ENCODE measurements at regions not wholly inside any gene's neighbourhood (a gene's known extent, or its start where the extent isn't known, plus 50 kb on each side); places are given as distances from the start of the nearest gene placed in this dataset.
"Not testable (repeated sequence)": the region's sequence is repeated elsewhere in the genome, so short reads cannot be mapped to it uniquely, and the experiment has no call there.

DNA sequence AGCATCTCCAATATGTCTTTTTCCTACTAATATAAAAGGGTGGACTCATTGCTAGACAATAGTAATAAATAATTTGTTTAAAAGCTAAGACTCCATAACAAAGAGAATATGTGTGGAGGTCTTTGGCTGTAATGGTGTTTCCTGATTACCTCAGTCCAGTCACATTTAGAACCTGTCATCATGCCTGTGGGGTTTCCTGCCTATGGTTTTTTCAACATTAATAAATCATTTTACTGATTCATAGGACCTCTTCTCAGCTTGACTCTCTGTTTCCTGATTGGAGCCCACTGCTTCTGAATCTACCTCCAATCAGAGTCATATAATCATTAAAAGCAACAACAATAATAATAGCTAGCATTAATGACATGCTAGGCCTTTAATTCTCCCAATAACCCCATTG lies 52.4 kb upstream of the GNAI1 start:
- no peak for DNase-seq (ENCODE audit: low read depth)

GRCh38 chr7:80078886-80079285 lies 55.7 kb upstream of the GNAI1 start:
- no peak for DNase-seq (ENCODE audit: low read depth)

GRCh38 chr7:80078159-80078731 lies 56.4 kb upstream of the GNAI1 start:
- peak; percentile 5 for DNase-seq (ENCODE audit: low read depth)

- DNase-seq (ENCODE audit: low read depth): no peak
Measured at GRCh38 chr7:80070391-80070790, 64.2 kb upstream of the GNAI1 start.

DNA sequence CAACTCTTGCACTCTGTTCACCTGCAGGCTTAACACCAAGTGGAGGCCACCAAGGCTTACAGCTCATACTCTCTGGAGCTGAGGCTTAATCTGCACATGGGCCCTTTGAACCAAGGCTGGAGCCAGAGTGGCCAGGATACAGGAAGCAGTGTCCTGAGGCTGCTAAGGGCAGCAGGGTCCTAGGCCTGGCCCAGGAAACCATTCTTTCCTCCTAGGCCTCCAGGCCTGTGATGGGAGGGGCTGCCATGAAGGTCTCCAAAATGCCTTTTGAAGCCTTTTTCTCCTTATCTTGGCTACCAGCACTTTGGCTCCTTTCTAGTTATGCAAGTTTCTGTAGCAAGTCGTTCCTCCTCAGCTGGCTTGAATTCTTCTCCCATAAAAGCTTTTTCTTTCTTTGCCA lies 68.0 kb upstream of the GNAI1 start:
- DNase-seq (ENCODE audit: low read depth): no peak

DNA sequence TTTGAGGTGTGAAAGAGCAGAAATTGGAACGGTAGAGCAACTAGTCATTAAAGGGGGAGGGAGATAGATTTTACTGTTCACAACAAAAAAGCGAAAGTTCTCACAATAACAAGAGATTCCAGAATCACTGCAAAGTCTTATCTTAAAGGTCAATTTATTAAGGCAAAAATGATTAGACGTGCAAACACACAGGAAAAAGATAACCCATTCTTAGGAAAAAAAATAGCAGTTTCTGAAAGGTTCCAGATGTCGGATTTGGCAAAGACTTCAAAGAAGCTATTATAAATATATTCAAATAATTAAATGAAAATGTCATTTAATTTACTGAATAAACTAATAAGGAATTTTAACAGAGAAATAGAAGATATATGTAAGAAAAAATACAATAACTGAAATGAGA lies 70.8 kb upstream of the GNAI1 start:
- DNase-seq (ENCODE audit: low read depth): no peak

GRCh38 chr7:80060218-80060806 lies 74.3 kb upstream of the GNAI1 start:
- no peak for DNase-seq (ENCODE audit: low read depth)

DNA sequence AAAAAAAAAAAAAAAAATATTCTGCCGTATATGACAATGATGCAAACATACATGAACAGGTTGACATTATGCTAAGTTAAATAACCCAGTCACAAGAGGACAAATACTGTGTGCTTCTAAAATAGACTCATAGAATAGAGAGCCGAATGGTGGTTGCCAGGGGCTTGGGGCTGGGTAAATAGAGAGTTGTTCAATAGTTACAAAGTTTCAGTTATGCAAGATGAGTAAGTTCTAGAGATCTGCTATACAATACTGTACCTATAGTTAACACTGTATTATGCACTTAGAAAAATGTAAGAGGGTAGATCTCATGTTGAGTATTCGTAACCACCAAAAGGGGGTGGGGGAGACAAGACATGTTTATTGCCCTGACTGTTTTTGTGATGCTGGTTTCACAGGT lies 77.1 kb upstream of the GNAI1 start:
- no peak for DNase-seq (ENCODE audit: low read depth)

- DNase-seq (ENCODE audit: low read depth): no peak
Measured at GRCh38 chr7:80054356-80054755, 80.3 kb upstream of the GNAI1 start.

DNA sequence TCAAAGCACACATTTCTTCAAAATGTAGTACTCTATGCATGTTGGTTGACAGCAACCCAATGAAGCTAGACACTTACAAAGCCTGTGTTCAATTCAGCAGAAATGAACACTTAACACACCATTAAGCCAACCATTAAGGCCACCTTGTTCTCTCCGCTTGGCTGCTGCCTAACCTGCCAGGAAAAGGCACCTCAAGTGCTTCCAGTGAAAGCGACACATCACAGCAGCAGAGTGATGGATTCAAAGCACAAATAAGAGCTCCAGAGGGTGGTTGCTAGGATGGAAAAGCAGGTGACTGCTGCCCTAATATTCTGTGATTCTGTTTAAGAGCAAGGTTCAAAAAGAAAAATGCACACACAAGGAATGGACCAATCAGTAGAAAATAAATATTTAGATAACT lies 81.5 kb upstream of the GNAI1 start:
- DNase-seq (ENCODE audit: low read depth): no peak

DNA sequence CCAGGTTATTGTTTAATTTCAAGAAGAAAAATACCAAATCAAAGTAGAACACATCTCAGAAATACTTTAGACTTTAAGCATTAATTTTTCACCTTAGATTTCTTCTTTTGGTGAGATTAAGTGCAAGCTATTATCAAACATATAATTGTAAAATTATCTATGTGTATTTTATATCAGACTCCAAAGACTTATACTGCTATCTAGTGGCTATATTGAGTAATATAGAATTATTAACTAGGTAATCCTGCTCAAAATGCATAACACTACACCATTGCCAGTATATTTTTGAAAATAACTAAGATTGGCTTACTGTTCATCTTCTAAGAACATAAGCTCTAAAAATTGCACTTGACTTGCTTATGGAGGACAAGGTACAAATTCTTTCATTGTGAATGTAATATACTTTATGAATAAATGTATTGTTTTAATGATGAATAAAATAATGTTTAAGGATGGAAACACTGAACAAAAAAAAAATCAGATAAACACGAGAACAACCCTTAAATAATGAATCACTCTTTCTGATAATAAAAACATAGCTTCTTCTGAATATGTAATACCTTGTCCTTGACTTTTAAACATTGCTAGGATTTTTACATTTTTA lies 86.7 kb upstream of the GNAI1 start:
- DNase-seq (ENCODE audit: low read depth): no peak

- DNase-seq (ENCODE audit: low read depth): no peak
Measured at GRCh38 chr7:80047032-80047431, 87.6 kb upstream of the GNAI1 start.

GRCh38 chr7:80044796-80045195 lies 89.8 kb upstream of the GNAI1 start:
- DNase-seq (ENCODE audit: low read depth): no peak

GRCh38 chr7:80040752-80041151 lies 93.9 kb upstream of the GNAI1 start:
- no peak for DNase-seq (ENCODE audit: low read depth)

- no peak for DNase-seq (ENCODE audit: low read depth)
Measured at GRCh38 chr7:80040335-80040734, 94.3 kb upstream of the GNAI1 start.

DNA sequence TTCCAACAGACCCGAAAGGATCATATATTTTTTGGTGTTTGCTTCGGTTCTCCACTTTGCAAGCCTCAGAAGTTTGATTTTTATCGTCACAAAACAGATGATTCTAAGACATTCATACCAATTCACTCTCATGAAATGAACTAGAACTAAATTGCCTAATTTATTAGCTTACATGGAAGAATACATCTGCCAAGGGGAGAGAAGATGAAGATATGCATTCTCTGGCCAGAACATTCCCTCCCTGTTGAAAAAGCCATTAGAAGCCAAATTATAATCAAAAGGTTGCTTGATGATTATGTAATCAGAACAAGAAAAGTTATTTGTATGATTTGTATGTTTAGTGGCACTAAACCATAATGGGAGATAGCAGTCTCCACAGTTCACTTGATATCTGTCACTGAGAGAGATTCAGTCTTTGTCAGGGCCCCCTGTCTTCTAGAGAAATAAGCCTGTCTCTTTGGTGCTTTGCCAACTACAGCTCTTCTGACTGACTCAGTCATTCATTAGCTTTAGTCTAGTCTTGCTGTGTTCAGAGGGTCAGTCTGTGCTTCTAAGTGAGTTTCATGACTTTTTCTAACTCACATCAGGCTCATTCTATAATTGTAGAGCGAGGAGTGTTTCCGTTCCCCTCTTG lies 95.3 kb upstream of the GNAI1 start:
- DNase-seq (ENCODE audit: low read depth): no peak

GRCh38 chr7:80037689-80038088 lies 96.9 kb upstream of the GNAI1 start:
- DNase-seq (ENCODE audit: low read depth): no peak

DNA sequence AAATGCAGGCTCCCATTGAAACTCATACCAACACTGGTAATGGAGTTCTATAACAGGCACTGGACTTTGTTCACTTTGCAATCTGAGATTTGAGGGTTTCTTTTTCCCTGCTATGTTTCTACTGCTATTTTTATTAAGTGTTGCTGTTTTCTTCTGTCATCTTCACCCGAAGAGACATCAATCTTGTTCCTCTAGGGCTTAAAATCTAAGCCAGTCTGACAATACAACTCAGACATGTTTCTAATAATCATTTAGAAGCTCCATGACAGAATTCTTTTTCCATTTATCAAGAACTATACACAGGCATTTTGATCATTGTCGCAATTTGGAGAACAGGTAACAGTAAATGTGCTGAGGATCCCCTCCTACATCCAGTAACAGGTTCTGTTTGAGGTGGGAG lies 98.5 kb upstream of the GNAI1 start:
- no peak for DNase-seq (ENCODE audit: low read depth)

DNA sequence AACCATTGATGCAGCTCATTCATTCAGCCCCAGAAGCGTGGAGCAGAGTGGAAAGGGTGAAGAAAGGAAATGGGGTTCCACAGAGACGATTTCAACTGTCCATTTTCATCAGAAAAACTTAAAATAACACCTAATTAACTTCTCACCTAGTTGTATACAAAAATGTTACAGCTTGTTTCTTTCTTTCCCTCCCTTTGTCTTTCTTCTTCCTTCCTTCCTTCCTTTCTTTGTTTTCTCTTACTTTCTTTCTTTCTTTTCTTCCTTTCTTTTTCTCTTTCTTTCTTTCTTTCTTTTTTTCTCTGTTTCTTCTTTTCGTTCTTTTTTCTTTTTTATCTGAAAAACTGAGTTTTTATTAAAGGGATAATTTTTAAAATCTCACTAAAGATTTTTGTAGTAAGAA lies 105.9 kb upstream of the GNAI1 start:
- no peak for DNase-seq (ENCODE audit: low read depth)

DNA sequence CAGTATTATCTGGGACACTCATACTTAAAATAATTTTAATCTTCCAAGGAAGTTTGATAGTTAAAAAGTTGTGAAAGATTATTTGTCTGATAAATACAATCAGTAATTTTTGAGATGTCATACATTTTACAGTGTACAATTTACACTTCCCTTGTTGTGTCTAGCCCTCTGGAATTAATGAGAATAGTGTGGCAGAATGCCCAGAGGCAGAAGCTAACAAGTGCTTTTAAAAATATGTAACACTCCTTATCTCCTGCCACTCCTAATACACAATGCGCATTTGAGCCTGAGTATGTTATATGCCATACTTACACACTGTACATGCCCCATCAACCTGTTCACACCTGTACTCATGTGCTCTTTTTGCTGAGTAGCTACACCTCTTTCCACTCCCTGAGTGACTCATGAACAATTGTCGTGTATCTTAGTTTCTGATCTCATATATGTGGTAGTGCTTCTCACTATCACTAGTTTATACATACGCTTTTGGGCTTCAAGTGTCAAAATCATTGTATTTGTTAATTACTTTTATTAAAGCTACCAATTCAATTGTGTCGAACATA lies 106.9 kb upstream of the GNAI1 start:
- DNase-seq (ENCODE audit: low read depth): no peak

DNA sequence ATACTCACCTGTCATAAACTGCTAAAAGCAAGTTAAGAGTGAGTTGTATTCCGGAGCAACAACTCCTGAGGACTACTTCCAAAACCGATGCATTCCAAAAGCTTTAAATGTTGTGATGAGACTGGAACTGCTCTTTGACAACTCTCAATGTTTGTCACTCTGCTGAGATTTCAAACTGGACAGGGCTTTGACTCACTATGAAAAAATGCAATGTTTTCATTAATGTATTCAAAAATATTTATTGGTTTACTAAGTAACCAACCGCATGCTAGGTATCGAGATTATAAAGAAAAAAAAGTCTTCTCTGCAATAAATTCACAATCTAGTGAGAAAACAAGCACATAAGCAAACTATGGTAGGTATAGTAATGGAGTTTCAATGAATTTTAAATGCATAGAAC lies 107.9 kb upstream of the GNAI1 start:
- no peak for DNase-seq (ENCODE audit: low read depth)

- not testable (repeated sequence) for DNase-seq (ENCODE audit: low read depth)
Measured at GRCh38 chr7:80020277-80020676, 114.4 kb upstream of the GNAI1 start.

DNA sequence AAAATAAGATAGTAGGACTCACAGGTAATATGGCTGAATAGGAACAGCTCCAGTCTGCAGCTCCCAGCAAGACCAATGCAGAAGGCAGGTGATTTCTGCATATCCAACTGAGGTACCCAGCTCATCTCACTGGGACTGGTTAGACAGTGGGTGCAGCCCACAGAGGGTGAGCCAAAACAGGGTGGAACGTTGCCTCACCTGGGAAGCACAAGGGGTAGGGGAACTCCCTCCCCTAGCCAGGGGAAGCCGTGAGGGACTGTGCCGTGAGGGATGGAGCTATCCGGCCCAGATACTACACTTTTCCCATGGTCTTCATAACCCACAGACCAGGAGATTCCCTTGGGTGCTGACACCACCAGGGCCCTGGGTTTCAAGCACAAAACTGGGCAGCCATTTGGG lies 114.8 kb upstream of the GNAI1 start:
- not testable (repeated sequence) for DNase-seq (ENCODE audit: low read depth)
